HG03066 (cell line): ENCODE measurements at regions not wholly inside any gene's neighbourhood (a gene's known extent, or its start where the extent isn't known, plus 50 kb on each side); places are given as distances from the start of the nearest gene placed in this dataset.
A peak's percentile ranks its signal among the peaks of the same experiment; 100 is the strongest.

Experiments used
- ATAC-seq: cut with Tn5 transposase; IDR thresholded peaks from one replicate; pipeline ENCODE4 v1.9.1; 2021; ENCODE audit warnings: low read depth; ENCODE audit not compliant: unreplicated experiment

DNA sequence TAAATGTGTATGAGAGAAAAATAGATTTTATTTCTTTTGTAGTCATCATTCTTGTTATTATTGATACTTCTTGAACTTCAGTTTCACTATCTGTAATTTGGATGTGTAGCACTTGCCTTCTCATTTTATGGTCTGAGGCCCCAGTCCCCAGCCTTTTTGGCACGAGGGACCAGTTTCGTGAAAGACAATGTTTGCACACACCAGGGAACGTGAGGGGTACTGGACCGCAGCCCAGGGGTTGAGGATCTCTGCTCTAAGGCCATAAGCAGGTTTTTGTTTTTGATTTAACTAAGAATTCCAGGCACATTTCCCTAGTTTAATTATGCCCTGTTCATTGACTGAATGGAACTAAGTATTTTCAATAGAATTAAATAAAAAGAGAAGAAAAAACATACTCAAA is 261.5 kb downstream of the BMP2 start:
- no peak for ATAC-seq

GRCh38 chr20:7031222-7031621 is 263.7 kb downstream of the BMP2 start:
- no peak for ATAC-seq

DNA sequence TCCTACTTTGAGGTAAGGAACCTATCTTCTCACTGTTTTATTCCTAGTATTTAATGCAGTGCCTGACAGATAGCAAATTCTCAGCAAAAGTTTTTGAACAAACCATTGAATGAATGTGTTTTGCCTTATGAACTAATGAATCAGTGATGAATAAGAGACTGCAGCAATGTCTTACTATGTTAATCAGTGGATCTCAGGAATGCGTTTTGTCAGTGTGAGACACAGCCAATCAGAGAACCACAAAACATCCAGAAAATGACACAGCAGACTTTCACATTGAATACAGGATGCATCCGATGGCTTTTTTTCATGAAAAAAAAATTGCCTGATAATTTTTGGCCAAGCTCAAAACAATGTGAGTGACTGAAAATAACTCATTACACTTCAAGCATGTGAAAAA is 270.5 kb downstream of the BMP2 start:
- ATAC-seq: no peak

DNA sequence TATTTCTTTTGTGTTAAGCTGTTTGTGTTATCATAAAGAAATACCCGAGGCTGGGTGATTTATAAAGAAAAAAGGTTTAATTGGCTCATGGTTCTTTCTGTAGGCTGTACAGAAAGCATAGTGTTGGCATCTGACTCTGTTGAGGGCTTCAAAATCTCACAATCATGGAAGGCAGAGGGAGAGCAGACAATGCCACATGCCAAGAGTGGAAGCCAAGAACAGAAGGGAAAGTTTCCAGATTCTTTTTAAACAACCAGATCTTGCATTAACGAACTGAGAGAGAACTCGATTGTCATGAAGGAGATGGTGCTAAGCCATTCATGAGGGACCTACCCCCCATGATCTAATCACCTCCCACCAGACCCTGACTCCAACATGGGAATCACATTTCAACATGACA is 290.1 kb downstream of the BMP2 start:
- ATAC-seq: no peak

DNA sequence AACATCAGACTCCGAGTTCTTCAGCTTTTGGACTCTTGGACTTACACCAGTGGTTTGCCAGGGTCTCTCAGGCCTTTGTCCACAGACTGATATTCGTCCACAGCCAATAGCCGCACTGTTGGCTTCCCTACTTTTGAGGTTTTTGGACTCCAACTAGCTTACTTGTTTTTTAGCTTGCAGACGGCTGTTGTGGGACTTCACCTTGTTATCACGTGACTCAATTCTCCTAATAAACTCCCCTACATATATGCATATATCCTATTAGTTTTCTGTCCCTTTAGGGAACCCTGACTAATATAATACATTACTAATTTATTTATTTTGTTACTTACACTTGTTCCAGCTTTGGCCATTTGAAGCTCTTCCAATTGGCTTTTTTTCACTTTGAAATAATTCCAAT is 311.3 kb downstream of the BMP2 start:
- no peak for ATAC-seq

GRCh38 chr20:7080472-7080871 is 313.0 kb downstream of the BMP2 start:
- ATAC-seq: no peak

GRCh38 chr20:7085467-7085866 is 318.0 kb downstream of the BMP2 start:
- no peak for ATAC-seq

DNA sequence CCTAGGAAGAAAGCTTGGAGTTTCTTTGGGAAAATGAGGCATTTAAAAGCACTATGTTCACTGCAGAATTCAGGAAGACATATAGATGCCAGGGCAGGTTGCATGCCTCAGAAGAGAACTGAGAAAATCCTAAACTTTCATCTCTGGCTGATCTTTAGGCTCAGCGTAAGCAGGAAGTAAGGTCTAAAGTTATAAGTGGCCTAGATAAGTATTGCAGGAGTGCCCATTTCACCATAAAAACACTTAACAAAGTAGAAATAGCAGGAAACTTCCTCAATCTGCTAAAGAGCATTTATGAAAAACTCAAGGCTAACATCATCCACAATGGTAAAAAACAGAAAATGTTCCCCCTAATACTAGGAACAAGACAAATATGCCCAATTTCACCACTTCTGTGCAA is 320.3 kb downstream of the BMP2 start:
- no peak for ATAC-seq

- ATAC-seq: no peak
Measured at GRCh38 chr20:7090001-7090400, 322.5 kb downstream of the BMP2 start.

DNA sequence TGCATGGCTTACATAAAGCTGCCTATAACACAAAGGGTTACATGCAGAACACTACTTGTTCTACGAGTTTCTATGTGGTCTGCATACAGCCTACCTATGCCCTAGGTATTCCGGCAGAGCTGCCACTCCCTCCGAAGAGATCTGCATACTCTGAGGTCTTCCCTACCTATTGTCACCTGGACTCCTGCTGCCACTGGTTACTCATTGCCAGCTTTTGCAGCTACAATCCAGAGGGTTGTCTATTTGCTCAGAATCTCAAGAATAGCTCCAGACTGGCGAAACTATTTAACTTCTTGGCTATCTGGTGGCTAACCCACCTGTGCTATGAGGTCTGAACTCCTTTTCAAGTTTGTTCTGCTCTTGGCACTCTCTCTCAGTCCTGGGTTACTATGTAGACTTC is 323.3 kb downstream of the BMP2 start:
- no peak for ATAC-seq

GRCh38 chr20:7091655-7092054 is 324.2 kb downstream of the BMP2 start:
- no peak for ATAC-seq

- ATAC-seq: no peak
Measured at GRCh38 chr20:7094438-7094997, 327.0 kb downstream of the BMP2 start.

DNA sequence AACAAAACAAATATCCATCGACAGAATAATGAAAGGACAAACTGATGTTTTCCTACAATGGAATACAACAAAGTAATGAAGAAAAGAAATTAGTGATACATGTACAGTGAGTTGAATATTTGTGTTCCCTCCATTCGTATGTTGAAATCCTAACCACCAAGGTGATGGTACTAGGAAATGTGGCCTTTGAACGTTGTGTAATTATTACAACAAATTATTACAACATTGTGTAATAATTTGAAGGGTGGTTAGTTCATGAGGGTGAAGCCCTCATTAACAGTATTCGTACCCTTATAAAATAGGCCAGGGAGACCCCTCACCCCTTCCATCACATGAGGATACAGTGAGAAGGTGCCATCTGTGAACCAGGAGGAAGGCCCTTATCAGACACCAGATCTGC is 339.4 kb downstream of the BMP2 start:
- no peak for ATAC-seq

GRCh38 chr20:7108929-7109328 is 341.4 kb downstream of the BMP2 start:
- no peak for ATAC-seq

- ATAC-seq: peak; percentile 56
Measured at GRCh38 chr20:7113577-7114466, 346.3 kb downstream of the BMP2 start.

DNA sequence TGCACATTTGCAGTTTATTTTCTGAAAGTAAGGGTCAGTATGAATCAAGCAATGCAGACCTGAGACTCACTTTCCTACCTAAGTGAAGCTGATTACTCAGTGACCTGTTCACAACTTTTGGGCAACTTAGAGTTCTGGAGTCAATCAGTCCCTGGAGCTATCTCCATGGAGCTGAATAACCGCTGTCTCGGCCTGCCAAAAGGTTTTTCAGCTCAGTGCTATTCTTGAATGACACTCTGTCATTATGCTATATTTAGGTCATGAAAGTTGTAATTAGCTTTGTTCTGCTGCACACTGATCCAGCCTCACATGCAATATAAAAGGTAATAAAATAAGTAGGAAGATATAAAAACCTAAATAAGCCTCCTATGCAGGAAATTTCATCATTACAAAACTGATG is 356.0 kb downstream of the BMP2 start:
- no peak for ATAC-seq

DNA sequence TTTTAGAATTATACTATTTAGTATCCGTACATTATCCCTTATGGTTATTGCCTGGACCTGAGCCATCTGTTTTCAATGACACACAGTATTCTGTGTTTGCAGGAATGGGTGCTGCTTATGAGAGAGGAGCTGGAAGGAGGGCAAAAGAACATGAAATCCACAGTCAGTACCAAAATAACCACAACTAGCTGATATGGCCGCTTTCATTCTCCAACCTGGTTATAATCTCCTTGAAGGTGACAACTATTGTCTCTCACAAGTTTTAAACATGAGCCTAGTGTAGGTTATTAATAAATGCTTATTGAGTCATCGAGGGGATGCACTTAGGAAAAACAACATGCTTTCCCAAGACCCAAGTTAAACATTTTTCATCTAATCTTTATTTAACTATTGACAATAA is 356.6 kb downstream of the BMP2 start:
- ATAC-seq: no peak

GRCh38 chr20:7136886-7137285 is 369.4 kb downstream of the BMP2 start:
- no peak for ATAC-seq

- peak; percentile 70 for ATAC-seq
Measured at GRCh38 chr20:7137395-7138151, 370.1 kb downstream of the BMP2 start.

DNA sequence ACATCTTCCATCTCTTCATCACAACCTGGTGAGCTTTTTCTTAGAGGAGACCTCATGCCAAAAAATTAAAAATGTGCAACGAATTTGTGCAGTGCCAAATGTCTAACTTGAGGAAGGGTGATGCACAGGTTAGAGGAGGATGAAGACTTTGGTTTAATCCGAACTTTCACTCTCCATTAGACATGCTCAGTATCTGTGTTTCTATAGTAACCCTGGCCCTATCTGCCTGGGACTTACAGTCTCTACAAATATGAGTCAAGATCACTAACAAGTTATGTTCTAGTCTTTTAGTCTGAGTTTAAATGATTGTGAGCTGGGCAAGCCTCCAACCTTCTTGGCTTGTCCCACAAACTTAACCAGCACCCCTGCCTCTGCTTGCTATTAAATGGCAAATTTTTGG is 377.0 kb downstream of the BMP2 start:
- ATAC-seq: no peak

GRCh38 chr20:7146552-7147219 is 379.2 kb downstream of the BMP2 start:
- no peak for ATAC-seq
